ENCODE measurements at regions not wholly inside any gene's neighbourhood (a gene's known extent, or its start where the extent isn't known, plus 50 kb on each side); places are given as distances from the start of the nearest gene placed in this dataset.

DNA sequence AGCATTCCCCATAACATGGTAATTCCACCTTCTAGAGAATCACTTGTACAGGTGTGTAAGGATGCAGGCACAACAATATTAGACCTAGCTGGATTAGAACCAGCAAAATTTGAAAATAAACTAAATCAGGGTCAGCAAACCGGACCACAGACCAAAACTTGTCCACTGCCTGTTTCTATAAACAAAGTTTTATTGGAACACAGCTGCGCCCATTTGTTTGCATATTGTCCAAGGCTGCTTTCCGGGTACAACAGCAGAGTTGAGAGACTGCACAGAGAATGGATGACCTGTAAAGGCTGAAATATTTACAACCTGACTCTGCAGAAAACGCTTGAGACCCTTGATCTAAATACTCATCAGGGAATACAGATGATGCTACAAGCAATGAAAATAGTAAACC, 73.6 kb upstream of the SLC45A1 start:
- Histone ChIP-seq H3K4me3 (no peak overlapping the region), H3K4me1 (peaks cover 0 to 10% (median 3%) of the 10 kb centered on the region in 6 donors), H3K9me3 (no peaks in the 10 kb centered on the region), H3K27me3 (replicated peaks in 1 of 7) (peaks cover 0 to 14% (median 0%) of the 10 kb centered on the region in 7 donors), H3K36me3 (no peaks in the 10 kb centered on the region), H3K27ac (no peak overlapping the region)
- no peak for DNase-seq
- TF ChIP-seq POLR2A (IDR thresholded peaks at IDR 0.05) (no peak), POLR2AphosphoS5 (IDR thresholded peaks at IDR 0.05) (no peak)
- TF ChIP-seq, protein P1, sequence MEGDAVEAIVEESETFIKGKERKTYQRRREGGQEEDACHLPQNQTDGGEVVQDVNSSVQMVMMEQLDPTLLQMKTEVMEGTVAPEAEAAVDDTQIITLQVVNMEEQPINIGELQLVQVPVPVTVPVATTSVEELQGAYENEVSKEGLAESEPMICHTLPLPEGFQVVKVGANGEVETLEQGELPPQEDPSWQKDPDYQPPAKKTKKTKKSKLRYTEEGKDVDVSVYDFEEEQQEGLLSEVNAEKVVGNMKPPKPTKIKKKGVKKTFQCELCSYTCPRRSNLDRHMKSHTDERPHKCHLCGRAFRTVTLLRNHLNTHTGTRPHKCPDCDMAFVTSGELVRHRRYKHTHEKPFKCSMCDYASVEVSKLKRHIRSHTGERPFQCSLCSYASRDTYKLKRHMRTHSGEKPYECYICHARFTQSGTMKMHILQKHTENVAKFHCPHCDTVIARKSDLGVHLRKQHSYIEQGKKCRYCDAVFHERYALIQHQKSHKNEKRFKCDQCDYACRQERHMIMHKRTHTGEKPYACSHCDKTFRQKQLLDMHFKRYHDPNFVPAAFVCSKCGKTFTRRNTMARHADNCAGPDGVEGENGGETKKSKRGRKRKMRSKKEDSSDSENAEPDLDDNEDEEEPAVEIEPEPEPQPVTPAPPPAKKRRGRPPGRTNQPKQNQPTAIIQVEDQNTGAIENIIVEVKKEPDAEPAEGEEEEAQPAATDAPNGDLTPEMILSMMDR (IDR thresholded peaks at IDR 0.05 in 8 of 11, conservative IDR thresholded peaks at IDR 0.05 in 3 of 11) = no peak
- WGBS, 5 donors = 75 to 90% (median 79%) methylated on average over 4 of the region's 4 CpGs
- intact Hi-C loops (cut with DNase I; ENCODE audit: low total_unique reads) = no loop called here

DNA sequence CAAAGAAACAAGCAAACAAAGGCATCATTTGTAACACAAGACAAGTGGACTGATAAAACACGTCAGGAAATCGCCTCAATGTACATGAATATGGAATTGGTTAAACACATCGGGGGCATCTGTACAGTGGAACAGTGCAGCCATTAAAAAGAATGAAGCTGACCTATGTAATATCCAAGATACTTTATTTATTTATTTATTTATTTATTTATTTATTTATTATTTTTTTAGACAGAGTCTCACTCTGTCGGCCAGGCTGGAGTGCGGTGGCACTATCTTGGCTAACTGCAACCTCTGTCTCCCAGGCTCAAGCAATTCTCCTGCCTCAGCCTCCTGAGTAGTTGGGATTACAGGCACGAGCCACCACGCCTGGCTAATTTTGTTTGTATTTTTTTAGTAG, 75.4 kb upstream of the SLC45A1 start:
- intact Hi-C loops (cut with DNase I; ENCODE audit: low total_unique reads) = no loop called here
- H3K36me3 ChIP-seq = no peaks in the 10 kb centered on the region
- peaks cover 0 to 13% (median 4%) of the 10 kb centered on the region in 6 donors for H3K4me1 ChIP-seq
- TF ChIP-seq POLR2A (IDR thresholded peaks at IDR 0.05) (no peak), POLR2AphosphoS5 (IDR thresholded peaks at IDR 0.05) (no peak)
- TF ChIP-seq, protein P1 (IDR thresholded peaks at IDR 0.05 in 8 of 11, conservative IDR thresholded peaks at IDR 0.05 in 3 of 11) = no peak
- H3K4me3 ChIP-seq = no peak overlapping the region
- DNase-seq = peak; percentile 2
- 76 to 82% (median 79%) methylated on average over 7 of the region's 7 CpGs for WGBS, 5 donors
- H3K27me3 ChIP-seq (replicated peaks in 1 of 7) = peaks cover 0 to 14% (median 0%) of the 10 kb centered on the region in 7 donors
- H3K9me3 ChIP-seq = no peaks in the 10 kb centered on the region
- H3K27ac ChIP-seq = no peak overlapping the region

DNA sequence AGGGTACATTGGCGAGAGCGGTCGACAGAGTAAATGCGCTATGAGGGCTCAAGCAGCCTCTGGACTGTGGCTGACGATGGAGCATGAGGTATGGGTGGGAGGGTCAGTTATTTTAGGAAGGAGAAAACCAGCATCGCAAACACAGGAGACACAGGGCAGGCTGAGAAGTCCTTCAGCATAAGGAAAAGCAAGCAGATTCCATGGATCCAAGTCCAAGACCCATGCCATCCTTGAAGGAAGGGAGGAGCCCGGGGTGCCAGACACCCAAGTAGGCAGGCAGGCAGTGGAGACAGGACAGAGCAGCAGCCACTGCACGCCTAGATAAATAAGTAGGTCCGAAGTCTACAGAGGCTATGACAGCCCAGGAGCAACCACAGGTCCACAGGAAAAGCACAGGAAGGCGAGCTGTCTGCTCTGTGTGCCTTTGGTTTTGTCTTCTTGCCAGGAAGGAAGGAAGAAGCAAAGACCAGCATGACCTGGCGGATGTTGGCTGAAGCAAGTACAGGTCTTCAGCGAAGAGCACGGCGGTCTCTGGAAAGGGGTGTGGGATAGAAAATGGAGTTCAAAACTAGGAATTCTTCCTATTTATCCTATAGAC, 76.4 kb upstream of the SLC45A1 start:
- 48 to 65% (median 54%) methylated on average over 14 of the region's 14 CpGs for WGBS, 5 donors
- Histone ChIP-seq H3K4me1 (peaks cover 0 to 13% (median 4%) of the 10 kb centered on the region in 6 donors), H3K4me3 (no peak overlapping the region), H3K27ac (no peak overlapping the region), H3K27me3 (replicated peaks in 1 of 7) (peaks cover 0 to 14% (median 0%) of the 10 kb centered on the region in 7 donors), H3K36me3 (no peaks in the 10 kb centered on the region), H3K9me3 (no peaks in the 10 kb centered on the region)
- TF ChIP-seq POLR2A (IDR thresholded peaks at IDR 0.05) (no peak), POLR2AphosphoS5 (IDR thresholded peaks at IDR 0.05) (no peak)
- TF ChIP-seq, protein P1 (IDR thresholded peaks at IDR 0.05 in 8 of 11, conservative IDR thresholded peaks at IDR 0.05 in 3 of 11) = no peak
- DNase-seq = no peak
- intact Hi-C loops (cut with DNase I; ENCODE audit: low total_unique reads) = no loop called here

DNA sequence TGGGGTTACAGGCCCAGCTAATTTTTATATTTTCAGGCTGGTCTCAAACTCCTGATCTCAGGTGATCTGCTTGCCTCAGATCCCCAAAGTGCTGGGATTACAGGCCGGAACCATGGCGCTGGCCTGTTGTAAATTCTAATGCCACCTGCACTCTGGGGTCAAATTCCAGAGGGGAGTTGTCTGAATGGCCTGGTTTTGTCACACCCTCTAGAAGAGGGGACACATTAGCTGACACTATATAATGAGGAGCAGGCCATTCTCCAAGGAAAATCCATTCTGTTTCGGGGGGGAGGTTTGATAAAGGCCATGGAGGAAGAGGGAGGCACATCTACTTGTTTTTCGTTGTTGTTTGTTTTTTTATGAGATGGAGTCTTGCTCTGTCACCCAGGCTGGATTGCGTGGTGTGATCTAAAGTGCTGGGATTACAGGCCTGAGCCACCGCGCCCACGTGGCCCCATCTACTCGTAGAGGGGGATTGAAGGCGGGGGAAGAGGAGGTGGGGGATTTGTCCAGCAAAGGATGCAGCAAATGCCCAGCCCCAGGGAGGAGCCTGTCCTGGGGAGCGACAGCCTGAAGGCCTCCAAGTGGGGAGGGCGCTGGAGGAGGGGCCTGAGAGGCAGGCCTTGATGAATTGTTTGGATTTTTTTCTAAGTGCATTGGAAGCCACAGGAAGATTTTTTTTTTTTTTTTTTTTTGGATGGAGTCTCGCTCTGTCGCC, 78.4 kb upstream of the SLC45A1 start:
- peaks cover 0 to 13% (median 4%) of the 10 kb centered on the region in 6 donors for H3K4me1 ChIP-seq
- WGBS, 5 donors = 78 to 84% (median 81%) methylated on average over 14 of the region's 14 CpGs

More for the DNA sequence above, 78.4 kb upstream of the SLC45A1 start:
- H3K36me3 ChIP-seq = no peaks in the 10 kb centered on the region
- H3K4me3 ChIP-seq = no peak overlapping the region
- TF ChIP-seq POLR2A (IDR thresholded peaks at IDR 0.05) = no peak
- peak in 2 of 3 donors; percentile 12 to 20 for TF ChIP-seq POLR2AphosphoS5 (IDR thresholded peaks at IDR 0.05)
- H3K9me3 ChIP-seq = no peaks in the 10 kb centered on the region
- peak overlapping the region in 7 of 8 donors; percentile 15 to 55 (median 44) for H3K27ac ChIP-seq
- intact Hi-C loops (cut with DNase I; ENCODE audit: low total_unique reads) = no loop called here
- H3K27me3 ChIP-seq (replicated peaks in 1 of 7) = peaks cover 0 to 17% (median 0%) of the 10 kb centered on the region in 7 donors
- DNase-seq = peak; percentile 77

All from spleen (tissue), 11 donors.